ENCODE measurements at regions not wholly inside any gene's neighbourhood (a gene's known extent, or its start where the extent isn't known, plus 50 kb on each side); places are given as distances from the start of the nearest gene placed in this dataset.

GRCh38 chr10:20959242-20959641, 62.1 kb upstream of the NEBL start:
- H2BK120ac ChIP-seq (ENCODE audit: low read depth, low read length), result no peak overlapping the region
- no peak overlapping the region for H4K91ac ChIP-seq (ENCODE audit: low read length)
- no peaks in the 10 kb centered on the region for H3K27me3 ChIP-seq (ENCODE audit: control insufficient read depth in 1 of 2, insufficient read depth in 1 of 2, low read length in 2 of 2)
- H3K4me3 ChIP-seq (ENCODE audit: insufficient read depth in 1 of 2, low read depth in 1 of 2, low read length in 2 of 2), result no peak overlapping the region
- H3K9me3 ChIP-seq (ENCODE audit: control insufficient read depth, low read length), result no peaks in the 10 kb centered on the region
- H3K4me1 ChIP-seq (ENCODE audit: control insufficient read depth, insufficient read depth, low read depth, low read length), result peaks cover 5% of the 10 kb centered on the region
- H2BK15ac ChIP-seq (ENCODE audit: low read depth, poor library complexity, severe bottlenecking), result no peak overlapping the region
- no peak overlapping the region for H3K14ac ChIP-seq (ENCODE audit: low read length in 2 of 2)
- H3K18ac ChIP-seq (ENCODE audit: low read depth in 1 of 2, low read length in 2 of 2), result no peak overlapping the region
- no peak overlapping the region for H3K27ac ChIP-seq (ENCODE audit: low read length, poor library complexity, severe bottlenecking)
- H3K23ac ChIP-seq (ENCODE audit: low read length in 2 of 2), result no peak overlapping the region
- no peak overlapping the region for H2BK12ac ChIP-seq (ENCODE audit: low read length in 2 of 2)
- WGBS, result 88% methylated on average over 1 of the region's 1 CpG
- H3K4ac ChIP-seq (ENCODE audit: low read depth in 1 of 2, low read length in 2 of 2), result no peak overlapping the region
- no peaks in the 10 kb centered on the region for H3K36me3 ChIP-seq (ENCODE audit: control insufficient read depth in 1 of 2, insufficient read depth in 2 of 2, low read depth in 1 of 2, low read length in 2 of 2)
- H2AK5ac ChIP-seq (ENCODE audit: low read length, severe bottlenecking), result no peak overlapping the region
- H2BK5ac ChIP-seq (ENCODE audit: low read depth, low read length, poor library complexity, severe bottlenecking), result no peak overlapping the region
- no peak overlapping the region for H4K8ac ChIP-seq (ENCODE audit: low read length)
- no peaks in the 10 kb centered on the region for H3K79me1 ChIP-seq (replicated peaks; ENCODE audit: low read length, poor library complexity, severe bottlenecking)
- no peak overlapping the region for H3K9ac ChIP-seq (ENCODE audit: low read length)
- DNase-seq, result no peak
- no peak overlapping the region for H3K4me2 ChIP-seq (ENCODE audit: low read length, poor library complexity, severe bottlenecking)
- H2AFZ ChIP-seq (ENCODE audit: low read depth, low read length), result no peak overlapping the region

- H4K8ac ChIP-seq (ENCODE audit: low read length), result no peak overlapping the region
- H3K18ac ChIP-seq (ENCODE audit: low read depth in 1 of 2, low read length in 2 of 2), result no peak overlapping the region
- H3K4me1 ChIP-seq (ENCODE audit: control insufficient read depth, insufficient read depth, low read depth, low read length), result peaks cover 5% of the 10 kb centered on the region
- no peak overlapping the region for H2AFZ ChIP-seq (ENCODE audit: low read depth, low read length)
- H2BK15ac ChIP-seq (ENCODE audit: low read depth, poor library complexity, severe bottlenecking), result no peak overlapping the region
- DNase-seq, result no peak
- 84% methylated on average over 3 of the region's 3 CpGs for WGBS
- H4K91ac ChIP-seq (ENCODE audit: low read length), result no peak overlapping the region
- no peak overlapping the region for H3K4ac ChIP-seq (ENCODE audit: low read depth in 1 of 2, low read length in 2 of 2)
- H3K9me3 ChIP-seq (ENCODE audit: control insufficient read depth, low read length), result no peaks in the 10 kb centered on the region
- H2BK5ac ChIP-seq (ENCODE audit: low read depth, low read length, poor library complexity, severe bottlenecking), result no peak overlapping the region
- no peak overlapping the region for H2BK12ac ChIP-seq (ENCODE audit: low read length in 2 of 2)
- H3K9ac ChIP-seq (ENCODE audit: low read length), result no peak overlapping the region
- H3K4me3 ChIP-seq (ENCODE audit: insufficient read depth in 1 of 2, low read depth in 1 of 2, low read length in 2 of 2), result no peak overlapping the region
- H3K27me3 ChIP-seq (ENCODE audit: control insufficient read depth in 1 of 2, insufficient read depth in 1 of 2, low read length in 2 of 2), result no peaks in the 10 kb centered on the region
- no peak overlapping the region for H3K23ac ChIP-seq (ENCODE audit: low read length in 2 of 2)
- H3K79me1 ChIP-seq (replicated peaks; ENCODE audit: low read length, poor library complexity, severe bottlenecking), result no peaks in the 10 kb centered on the region
- no peak overlapping the region for H3K4me2 ChIP-seq (ENCODE audit: low read length, poor library complexity, severe bottlenecking)
- no peak overlapping the region for H2AK5ac ChIP-seq (ENCODE audit: low read length, severe bottlenecking)
- no peak overlapping the region for H2BK120ac ChIP-seq (ENCODE audit: low read depth, low read length)
- H3K27ac ChIP-seq (ENCODE audit: low read length, poor library complexity, severe bottlenecking), result no peak overlapping the region
- no peaks in the 10 kb centered on the region for H3K36me3 ChIP-seq (ENCODE audit: control insufficient read depth in 1 of 2, insufficient read depth in 2 of 2, low read depth in 1 of 2, low read length in 2 of 2)
- H3K14ac ChIP-seq (ENCODE audit: low read length in 2 of 2), result no peak overlapping the region
Observed at GRCh38 chr10:20958764-20959163, 61.7 kb upstream of the NEBL start.

- H2BK12ac ChIP-seq (ENCODE audit: low read length in 2 of 2), result no peak overlapping the region
- no peak overlapping the region for H3K4me3 ChIP-seq (ENCODE audit: insufficient read depth in 1 of 2, low read depth in 1 of 2, low read length in 2 of 2)
- no peak for DNase-seq
- no peaks in the 10 kb centered on the region for H3K36me3 ChIP-seq (ENCODE audit: control insufficient read depth in 1 of 2, insufficient read depth in 2 of 2, low read depth in 1 of 2, low read length in 2 of 2)
- no peaks in the 10 kb centered on the region for H3K79me1 ChIP-seq (replicated peaks; ENCODE audit: low read length, poor library complexity, severe bottlenecking)
- no peak overlapping the region for H2AK5ac ChIP-seq (ENCODE audit: low read length, severe bottlenecking)
- H2AFZ ChIP-seq (ENCODE audit: low read depth, low read length), result no peak overlapping the region
- H2BK5ac ChIP-seq (ENCODE audit: low read depth, low read length, poor library complexity, severe bottlenecking), result no peak overlapping the region
- H3K9ac ChIP-seq (ENCODE audit: low read length), result no peak overlapping the region
- H3K4me1 ChIP-seq (ENCODE audit: control insufficient read depth, insufficient read depth, low read depth, low read length), result peaks cover 5% of the 10 kb centered on the region
- H3K23ac ChIP-seq (ENCODE audit: low read length in 2 of 2), result no peak overlapping the region
- no peak overlapping the region for H3K27ac ChIP-seq (ENCODE audit: low read length, poor library complexity, severe bottlenecking)
- no peaks in the 10 kb centered on the region for H3K27me3 ChIP-seq (ENCODE audit: control insufficient read depth in 1 of 2, insufficient read depth in 1 of 2, low read length in 2 of 2)
- H4K91ac ChIP-seq (ENCODE audit: low read length), result no peak overlapping the region
- H3K14ac ChIP-seq (ENCODE audit: low read length in 2 of 2), result no peak overlapping the region
- H3K9me3 ChIP-seq (ENCODE audit: control insufficient read depth, low read length), result no peaks in the 10 kb centered on the region
- 100% methylated on average over 4 of the region's 4 CpGs for WGBS
- no peak overlapping the region for H3K18ac ChIP-seq (ENCODE audit: low read depth in 1 of 2, low read length in 2 of 2)
- H3K4me2 ChIP-seq (ENCODE audit: low read length, poor library complexity, severe bottlenecking), result no peak overlapping the region
- H2BK15ac ChIP-seq (ENCODE audit: low read depth, poor library complexity, severe bottlenecking), result no peak overlapping the region
- no peak overlapping the region for H2BK120ac ChIP-seq (ENCODE audit: low read depth, low read length)
- no peak overlapping the region for H3K4ac ChIP-seq (ENCODE audit: low read depth in 1 of 2, low read length in 2 of 2)
- no peak overlapping the region for H4K8ac ChIP-seq (ENCODE audit: low read length)
Observed at GRCh38 chr10:20958225-20958624, 61.1 kb upstream of the NEBL start.

GRCh38 chr10:20957744-20958143, 60.6 kb upstream of the NEBL start:
- H3K36me3 ChIP-seq (ENCODE audit: control insufficient read depth in 1 of 2, insufficient read depth in 2 of 2, low read depth in 1 of 2, low read length in 2 of 2), result no peaks in the 10 kb centered on the region
- H3K23ac ChIP-seq (ENCODE audit: low read length in 2 of 2), result no peak overlapping the region
- 77% methylated on average over 2 of the region's 2 CpGs for WGBS

More at GRCh38 chr10:20957744-20958143, 60.6 kb upstream of the NEBL start:
- no peak overlapping the region for H2BK12ac ChIP-seq (ENCODE audit: low read length in 2 of 2)
- no peaks in the 10 kb centered on the region for H3K9me3 ChIP-seq (ENCODE audit: control insufficient read depth, low read length)
- no peak overlapping the region for H4K8ac ChIP-seq (ENCODE audit: low read length)
- no peak overlapping the region for H2AK5ac ChIP-seq (ENCODE audit: low read length, severe bottlenecking)
- H2BK15ac ChIP-seq (ENCODE audit: low read depth, poor library complexity, severe bottlenecking), result no peak overlapping the region
- no peaks in the 10 kb centered on the region for H3K79me1 ChIP-seq (replicated peaks; ENCODE audit: low read length, poor library complexity, severe bottlenecking)
- H3K9ac ChIP-seq (ENCODE audit: low read length), result no peak overlapping the region
- peaks cover 5% of the 10 kb centered on the region for H3K4me1 ChIP-seq (ENCODE audit: control insufficient read depth, insufficient read depth, low read depth, low read length)
- no peak overlapping the region for H3K4ac ChIP-seq (ENCODE audit: low read depth in 1 of 2, low read length in 2 of 2)
- no peak overlapping the region for H3K27ac ChIP-seq (ENCODE audit: low read length, poor library complexity, severe bottlenecking)
- H3K14ac ChIP-seq (ENCODE audit: low read length in 2 of 2), result no peak overlapping the region
- no peak overlapping the region for H3K18ac ChIP-seq (ENCODE audit: low read depth in 1 of 2, low read length in 2 of 2)
- H2BK120ac ChIP-seq (ENCODE audit: low read depth, low read length), result no peak overlapping the region
- H3K4me3 ChIP-seq (ENCODE audit: insufficient read depth in 1 of 2, low read depth in 1 of 2, low read length in 2 of 2), result no peak overlapping the region
- no peak overlapping the region for H2BK5ac ChIP-seq (ENCODE audit: low read depth, low read length, poor library complexity, severe bottlenecking)
- H2AFZ ChIP-seq (ENCODE audit: low read depth, low read length), result no peak overlapping the region
- H3K27me3 ChIP-seq (ENCODE audit: control insufficient read depth in 1 of 2, insufficient read depth in 1 of 2, low read length in 2 of 2), result no peaks in the 10 kb centered on the region
- no peak overlapping the region for H4K91ac ChIP-seq (ENCODE audit: low read length)
- H3K4me2 ChIP-seq (ENCODE audit: low read length, poor library complexity, severe bottlenecking), result no peak overlapping the region
- no peak for DNase-seq
